Natural killer cell (primary cell): ENCODE measurements at regions not wholly inside any gene's neighbourhood (a gene's known extent, or its start where the extent isn't known, plus 50 kb on each side); places are given as distances from the start of the nearest gene placed in this dataset.

ENCODE experiments used
- ATAC-seq, 3 donors: fragments of 150-1000 bp in 2 of 3; fragments of 200-7000 bp in 1 of 3; cut with Tn5 transposase; 1 replicate in 1 of 3; 2 replicates in 2 of 3; pipeline ENCODE4 v1.10.0; 2021; ENCODE audit warnings: mild to moderate bottlenecking in 2 of 3, moderate library complexity in 2 of 3
- DNase-seq, 2 donors: peaks; one replicate each; pipeline versions ENCODE4 v3.0.0 to v3.0.0-alpha.2; 2013 to 2021; ENCODE audit warnings: mixed read lengths in 1 of 2
- H3K27ac ChIP-seq: one replicate; pipeline ENCODE4 v1.5.1; 2013; ENCODE audit warnings: mild to moderate bottlenecking, low read length
- H3K27me3 ChIP-seq: one replicate; pipeline ENCODE4 v1.6.1; 2013; ENCODE audit warnings: low read length; ENCODE audit not compliant: control insufficient read depth, insufficient read depth
- H3K36me3 ChIP-seq: one replicate; pipeline ENCODE4 v1.6.1; 2013; ENCODE audit warnings: low read length; ENCODE audit not compliant: control insufficient read depth, insufficient read depth
- H3K4me1 ChIP-seq: one replicate; pipeline ENCODE4 v1.6.1; 2013; ENCODE audit warnings: low read length; ENCODE audit not compliant: control insufficient read depth, insufficient read depth
- H3K4me3 ChIP-seq: one replicate; pipeline ENCODE4 v1.5.1; 2013; ENCODE audit warnings: low read length
- H3K9me3 ChIP-seq: one replicate; pipeline ENCODE4 v1.6.1; 2013; ENCODE audit warnings: low read length; ENCODE audit not compliant: control insufficient read depth, insufficient read depth
- H3K27ac Mint-ChIP-seq, 2 donors: one replicate each; pipeline ENCODE4 v1.8.0; 2022; ENCODE audit warnings: mild to moderate bottlenecking in 2 of 2, mixed read lengths in 2 of 2, moderate library complexity in 1 of 2
- H3K27me3 Mint-ChIP-seq, 2 donors: one replicate each; pipeline ENCODE4 v1.8.0; 2022; ENCODE audit warnings: low read depth in 2 of 2, mixed read lengths in 2 of 2
- H3K36me3 Mint-ChIP-seq: one replicate; pipeline ENCODE4 v1.8.0; 2022; ENCODE audit warnings: mixed read lengths
- H3K4me1 Mint-ChIP-seq, 2 donors: one replicate each; pipeline ENCODE4 v1.8.0; 2022; ENCODE audit warnings: mixed read lengths in 2 of 2
- H3K4me3 Mint-ChIP-seq: one replicate; pipeline ENCODE4 v1.8.0; 2022; ENCODE audit warnings: mild to moderate bottlenecking, moderate library complexity, mixed read lengths
- H3K9me3 Mint-ChIP-seq, 2 donors: one replicate each; pipeline ENCODE4 v1.8.0; 2022; ENCODE audit warnings: mixed read lengths in 2 of 2
- WGBS: methylation state at CpG from one replicate; pipeline ENCODE4 v1.1.7; 2013; ENCODE audit warnings: missing lambda C conversion rate; ENCODE audit not compliant: insufficient coverage; 5-methylcytosine and 5-hydroxymethylcytosine counted together
- intact Hi-C: fragments of 100-400 bp; cut with micrococcal nuclease; formaldehyde crosslinking; loops from one replicate; pipeline ENCODE4 v1.14.2; 2022
- TF ChIP-seq, protein P1 (sequence below): fragments of 200-600 bp; IDR thresholded peaks from one replicate; pipeline ENCODE4 v1.8.0; 2022; ENCODE audit warnings: antibody characterized with exemption

DNA sequence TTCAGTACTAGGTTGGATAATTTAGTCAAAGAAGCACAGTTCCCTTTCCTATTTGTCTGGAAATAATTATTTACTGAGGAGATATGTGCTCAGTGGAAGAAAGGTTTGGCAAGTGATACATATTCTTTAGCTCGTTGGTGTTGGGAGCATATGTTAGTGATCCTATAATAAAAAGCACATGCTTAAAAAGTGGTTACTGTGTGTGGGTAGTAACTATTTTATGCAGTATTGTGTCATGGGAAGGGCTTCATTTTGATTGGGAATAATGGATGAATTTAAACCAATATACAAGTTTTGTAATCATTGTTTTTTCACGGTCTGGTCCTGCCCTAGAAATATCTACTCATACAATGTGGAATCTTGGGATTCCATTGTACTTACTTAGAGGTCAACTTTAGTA is 188.7 kb upstream of the PPP1R3A start:
- Mint-ChIP-seq H3K9me3 (peaks cover 4% of the 10 kb centered on the region in 2 donors), H3K4me3 (no peak overlapping the region), H3K27me3 (no peaks in the 10 kb centered on the region), H3K4me1 (no peaks in the 10 kb centered on the region), H3K36me3 (no peaks in the 10 kb centered on the region), H3K27ac (no peak overlapping the region)
- TF ChIP-seq, protein P1, sequence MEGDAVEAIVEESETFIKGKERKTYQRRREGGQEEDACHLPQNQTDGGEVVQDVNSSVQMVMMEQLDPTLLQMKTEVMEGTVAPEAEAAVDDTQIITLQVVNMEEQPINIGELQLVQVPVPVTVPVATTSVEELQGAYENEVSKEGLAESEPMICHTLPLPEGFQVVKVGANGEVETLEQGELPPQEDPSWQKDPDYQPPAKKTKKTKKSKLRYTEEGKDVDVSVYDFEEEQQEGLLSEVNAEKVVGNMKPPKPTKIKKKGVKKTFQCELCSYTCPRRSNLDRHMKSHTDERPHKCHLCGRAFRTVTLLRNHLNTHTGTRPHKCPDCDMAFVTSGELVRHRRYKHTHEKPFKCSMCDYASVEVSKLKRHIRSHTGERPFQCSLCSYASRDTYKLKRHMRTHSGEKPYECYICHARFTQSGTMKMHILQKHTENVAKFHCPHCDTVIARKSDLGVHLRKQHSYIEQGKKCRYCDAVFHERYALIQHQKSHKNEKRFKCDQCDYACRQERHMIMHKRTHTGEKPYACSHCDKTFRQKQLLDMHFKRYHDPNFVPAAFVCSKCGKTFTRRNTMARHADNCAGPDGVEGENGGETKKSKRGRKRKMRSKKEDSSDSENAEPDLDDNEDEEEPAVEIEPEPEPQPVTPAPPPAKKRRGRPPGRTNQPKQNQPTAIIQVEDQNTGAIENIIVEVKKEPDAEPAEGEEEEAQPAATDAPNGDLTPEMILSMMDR = no peak
- Histone ChIP-seq H3K27ac (no peak overlapping the region), H3K27me3 (no peaks in the 10 kb centered on the region), H3K36me3 (no peaks in the 10 kb centered on the region), H3K9me3 (no peaks in the 10 kb centered on the region), H3K4me1 (no peaks in the 10 kb centered on the region), H3K4me3 (no peak overlapping the region)
- ATAC-seq = no peak
- no peak for DNase-seq
- 86% methylated on average over 1 of the region's 2 CpGs for WGBS
- intact Hi-C loops = no loop called here

DNA sequence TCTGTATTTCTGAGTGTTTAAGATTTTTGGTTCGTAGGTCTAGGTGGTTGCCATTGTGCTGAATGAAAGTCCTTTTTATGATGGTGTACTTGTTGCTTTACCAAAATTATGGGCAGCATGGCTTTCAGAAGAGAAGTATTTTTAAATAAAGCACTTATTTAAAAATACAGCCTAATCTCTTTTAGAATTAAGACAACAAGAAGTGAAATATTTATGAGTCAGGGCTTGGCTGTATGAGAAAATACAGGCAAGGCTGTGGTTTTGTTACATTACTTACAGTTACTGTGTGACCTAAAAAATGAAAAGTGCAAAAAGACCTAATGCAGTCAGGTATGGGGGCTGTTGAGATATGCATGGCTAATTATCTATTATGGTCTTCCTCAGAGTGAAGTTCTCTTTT is 185.2 kb upstream of the PPP1R3A start:
- ATAC-seq = no peak
- H3K4me1 Mint-ChIP-seq = no peaks in the 10 kb centered on the region

DNA sequence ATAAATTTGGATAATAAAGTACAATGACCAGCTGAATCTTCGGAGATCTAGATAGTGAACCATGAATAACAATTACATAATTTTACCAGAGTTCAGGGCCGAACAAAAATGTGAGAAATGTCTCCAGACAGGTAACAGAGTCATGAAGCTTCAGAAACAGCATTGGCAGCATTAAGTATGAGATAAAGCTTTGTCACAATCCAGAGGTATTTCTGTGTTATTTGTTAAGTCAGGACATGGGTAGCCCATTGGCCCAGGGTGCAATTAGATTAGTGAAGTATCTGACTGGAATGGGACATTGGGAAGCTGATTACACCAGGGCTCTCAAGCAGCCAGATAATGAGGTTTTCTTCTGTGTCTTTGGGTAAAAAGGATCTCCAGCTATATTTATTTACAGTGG is 184.2 kb upstream of the PPP1R3A start:
- H3K36me3 ChIP-seq = no peaks in the 10 kb centered on the region
- no peaks in the 10 kb centered on the region for H3K27me3 ChIP-seq
- WGBS = 73% methylated on average over 1 of the region's 2 CpGs
- TF ChIP-seq, protein P1 = no peak
- Mint-ChIP-seq H3K27ac (no peak overlapping the region), H3K4me1 (no peaks in the 10 kb centered on the region), H3K4me3 (no peak overlapping the region), H3K9me3 (peaks cover 7 to 9% of the 10 kb centered on the region in 2 donors), H3K27me3 (no peaks in the 10 kb centered on the region), H3K36me3 (no peaks in the 10 kb centered on the region)
- no peak for ATAC-seq
- H3K4me3 ChIP-seq = no peak overlapping the region
- no peak for DNase-seq
- no peaks in the 10 kb centered on the region for H3K9me3 ChIP-seq
- no peaks in the 10 kb centered on the region for H3K4me1 ChIP-seq
- no peak overlapping the region for H3K27ac ChIP-seq
- intact Hi-C loops = no loop called here

More for the DNA sequence above, 185.2 kb upstream of the PPP1R3A start:
- no peaks in the 10 kb centered on the region for H3K36me3 ChIP-seq
- 86% methylated on average over 1 of the region's 1 CpG for WGBS
- Mint-ChIP-seq H3K27ac (no peak overlapping the region), H3K27me3 (no peaks in the 10 kb centered on the region), H3K36me3 (no peaks in the 10 kb centered on the region), H3K4me3 (no peak overlapping the region), H3K9me3 (peaks cover 5 to 6% of the 10 kb centered on the region in 2 donors)
- intact Hi-C loops = no loop called here
- H3K9me3 ChIP-seq = no peaks in the 10 kb centered on the region
- no peaks in the 10 kb centered on the region for H3K4me1 ChIP-seq
- no peak for DNase-seq
- H3K27ac ChIP-seq = no peak overlapping the region
- H3K4me3 ChIP-seq = no peak overlapping the region
- H3K27me3 ChIP-seq = no peaks in the 10 kb centered on the region
- TF ChIP-seq, protein P1 = no peak

DNA sequence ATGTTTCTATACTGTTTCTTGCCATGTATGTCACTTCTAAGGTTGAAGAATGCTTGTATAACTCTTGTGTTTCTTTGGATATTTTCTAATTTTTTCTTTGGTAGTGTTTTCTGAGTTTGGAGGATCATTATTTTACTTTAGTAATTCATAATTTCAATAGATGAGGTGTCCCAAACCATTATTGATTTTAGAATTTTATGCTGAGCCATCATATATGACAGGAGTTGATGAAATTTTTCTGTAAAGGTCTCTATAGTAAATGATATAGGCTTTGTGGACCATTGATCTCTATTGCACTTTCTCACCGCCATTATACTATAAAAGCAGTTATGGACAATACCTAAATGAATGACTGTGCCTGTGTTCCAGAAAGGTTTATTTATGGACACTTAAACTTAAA is 183.3 kb upstream of the PPP1R3A start:
- intact Hi-C loops = no loop called here
- DNase-seq (no peak), ATAC-seq (no peak)
- Mint-ChIP-seq H3K27me3 (peaks cover 0 to 3% of the 10 kb centered on the region in 2 donors), H3K4me1 (no peaks in the 10 kb centered on the region), H3K27ac (no peak overlapping the region), H3K9me3 (peaks cover 10 to 12% of the 10 kb centered on the region in 2 donors), H3K4me3 (no peak overlapping the region), H3K36me3 (no peaks in the 10 kb centered on the region)
- Histone ChIP-seq H3K4me3 (no peak overlapping the region), H3K36me3 (no peaks in the 10 kb centered on the region), H3K27ac (no peak overlapping the region), H3K9me3 (no peaks in the 10 kb centered on the region), H3K27me3 (no peaks in the 10 kb centered on the region), H3K4me1 (no peaks in the 10 kb centered on the region)
- no CpG with 5 or more reads among the region's 1 CpG for WGBS
- TF ChIP-seq, protein P1 = no peak
